SK-N-SH (cell line): ENCODE measurements at regions not wholly inside any gene's neighbourhood (a gene's known extent, or its start where the extent isn't known, plus 50 kb on each side); places are given as distances from the start of the nearest gene placed in this dataset.

Experiments used
- CTCF ChIA-PET: fragments of 300-600, 350-600 bp; formaldehyde crosslinking; extraction: SDS; loops from one replicate; lab custom pipeline; 2021; lab: Yijun Ruan, JAX
- POLR2A ChIA-PET: fragments of 350-600 bp; sonication (Branson Sonifier 250); formaldehyde crosslinking; extraction: SDS; loops from one replicate; lab custom pipeline; 2020; ENCODE audit warnings: antibody characterized with exemption, inconsistent platforms; lab: Yijun Ruan, JAX
- DNase-seq: peaks from one replicate; pipeline ENCODE4 v3.0.0; 2012
- H2AFZ ChIP-seq: fragments of 200-600 bp; sonication (generic); 2 replicates; pipeline ENCODE4 v1.8.1; 2016; ENCODE audit warnings: antibody characterized with exemption, mild to moderate bottlenecking, low read depth
- H3F3A ChIP-seq: fragments of 200-600 bp; sonication (generic); replicated peaks from 2 replicates; pipeline ENCODE3; 2016; ENCODE audit warnings: antibody characterized with exemption, mild to moderate bottlenecking; ENCODE audit not compliant: insufficient read depth
- H3K27ac ChIP-seq, 2 experiments: fragments of 200-500 bp in 1 of 2; fragments of 200-600 bp in 1 of 2; sonication (Bioruptor generic) in 1 of 2; sonication (generic), shearing (Covaris generic) in 1 of 2; 2 replicates each; pipeline versions ENCODE4 v1.5.1 to v1.6.1; 2014 to 2016; ENCODE audit warnings: low read depth in 2 of 2, inconsistent platforms in 1 of 2, low read length in 1 of 2, mild to moderate bottlenecking in 1 of 2, mixed read lengths in 1 of 2
- H3K27me3 ChIP-seq: fragments of 200-600 bp; sonication (generic), shearing (Covaris generic); 2 replicates; pipeline ENCODE4 v1.6.1; 2016; ENCODE audit warnings: mixed run types; ENCODE audit not compliant: insufficient read depth
- H3K36me3 ChIP-seq, 2 experiments: fragments of 200-500 bp in 1 of 2; fragments of 200-600 bp in 1 of 2; sonication (Bioruptor generic) in 1 of 2; sonication (generic) in 1 of 2; replicated peaks in 1 of 2; 2 replicates each; pipeline versions ENCODE3 to v1.5.1; 2014 to 2016; ENCODE audit warnings: low read length in 1 of 2, mild to moderate bottlenecking in 1 of 2; ENCODE audit not compliant: insufficient read depth in 2 of 2, control insufficient read depth in 1 of 2
- H3K4me1 ChIP-seq, 2 experiments: fragments of 200-500 bp in 1 of 2; fragments of 200-600 bp in 1 of 2; sonication (Bioruptor generic) in 1 of 2; sonication (generic), shearing (Covaris generic) in 1 of 2; 2 replicates each; pipeline versions ENCODE4 v1.5.1 to v1.6.1; 2014 to 2016; ENCODE audit warnings: low read depth in 1 of 2, low read length in 1 of 2, mixed run types in 1 of 2; ENCODE audit not compliant: insufficient read depth in 2 of 2, control insufficient read depth in 1 of 2
- H3K4me2 ChIP-seq: fragments of 200-600 bp; sonication (generic), shearing (Covaris generic); 2 replicates; pipeline ENCODE4 v1.6.1; 2017; ENCODE audit warnings: mixed run types
- H3K4me3 ChIP-seq, 2 experiments: fragments of 200-500 bp in 1 of 2; fragments of 200-600 bp in 1 of 2; sonication (Bioruptor generic) in 1 of 2; sonication (generic), shearing (Covaris generic) in 1 of 2; 2 replicates each; pipeline versions ENCODE4 v1.5.1 to v1.8.1; 2014 to 2016; ENCODE audit warnings: low read depth in 2 of 2, inconsistent platforms in 1 of 2, low read length in 1 of 2, mild to moderate bottlenecking in 1 of 2, mixed read lengths in 1 of 2, moderate library complexity in 1 of 2
- H3K79me2 ChIP-seq: fragments of 200-600 bp; sonication (generic); 2 replicates; pipeline ENCODE4 v1.8.1; 2017; ENCODE audit warnings: mild to moderate bottlenecking; ENCODE audit not compliant: insufficient read depth
- H3K9ac ChIP-seq: fragments of 200-600 bp; sonication (generic); 2 replicates; pipeline ENCODE4 v1.6.1; 2017; ENCODE audit warnings: mixed run types
- H3K9me2 ChIP-seq: fragments of 200-600 bp; sonication (generic); 2 replicates; pipeline ENCODE4 v1.6.1; 2017; ENCODE audit warnings: mixed run types
- H3K9me3 ChIP-seq: fragments of 200-600 bp; sonication (generic); 2 replicates; pipeline ENCODE4 v1.6.1; 2017; ENCODE audit warnings: mixed run types, mild to moderate bottlenecking, moderate library complexity
- H4K20me1 ChIP-seq: fragments of 200-600 bp; sonication (generic); 2 replicates; pipeline ENCODE4 v1.6.1; 2017; ENCODE audit warnings: mild to moderate bottlenecking, mixed run types; ENCODE audit not compliant: insufficient read depth
- CHD2 ChIP-seq: fragments of 150-350 bp; IDR thresholded peaks from 2 replicates; pipeline ENCODE4 v1.6.1; 2018; ENCODE audit warnings: low read length; ENCODE audit not compliant: partially characterized antibody
- EP300 ChIP-seq, 2 experiments: IDR thresholded peaks; 2 replicates each; pipeline versions ENCODE4 v1.4.0 to v1.6.1; 2012; ENCODE audit warnings: borderline replicate concordance in 1 of 2, low read depth in 1 of 2, low read length in 1 of 2
- EZH2phosphoT487 ChIP-seq: fragments of 200-600 bp; sonication (generic); IDR thresholded peaks from 2 replicates; pipeline ENCODE4 v1.6.1; 2017; ENCODE audit warnings: low read depth, mixed run types, mild to moderate bottlenecking, antibody characterized with exemption, moderate library complexity, borderline replicate concordance
- FOSL2 ChIP-seq: IDR thresholded peaks from 2 replicates; pipeline ENCODE4 v1.4.0; 2012; ENCODE audit warnings: low read depth, mild to moderate bottlenecking, moderate library complexity, borderline replicate concordance
- FOXJ3 ChIP-seq: sonication (generic); formaldehyde crosslinking; IDR thresholded peaks from 2 replicates; pipeline ENCODE4 v1.5.1; 2020; ENCODE audit warnings: mild to moderate bottlenecking, missing genetic modification reagents
- FOXM1 ChIP-seq: IDR thresholded peaks from 2 replicates; pipeline ENCODE4 v1.4.0; 2012; ENCODE audit warnings: low read depth, mild to moderate bottlenecking
- GABPA ChIP-seq: IDR thresholded peaks from 2 replicates; pipeline ENCODE4 v1.4.0; 2012; ENCODE audit warnings: low read depth, mild to moderate bottlenecking
- MXI1 ChIP-seq: IDR thresholded peaks from 2 replicates; pipeline ENCODE4 v1.6.1; 2012; ENCODE audit warnings: mild to moderate bottlenecking, low read depth, low read length, improper control_type of control experiment
- NFIC ChIP-seq: IDR thresholded peaks from 2 replicates; pipeline ENCODE4 v1.4.0; 2012; ENCODE audit warnings: borderline replicate concordance
- NRF1 ChIP-seq: IDR thresholded peaks from 2 replicates; pipeline ENCODE4 v1.6.1; 2012; ENCODE audit warnings: low read depth, mild to moderate bottlenecking, low read length
- RAD21 ChIP-seq: IDR thresholded peaks from 2 replicates; pipeline ENCODE4 v1.6.1; 2012; ENCODE audit warnings: mild to moderate bottlenecking, low read length
- RCOR1 ChIP-seq: fragments of 150-350 bp; IDR thresholded peaks from 2 replicates; pipeline ENCODE4 v1.6.1; 2017; ENCODE audit warnings: antibody characterized with exemption, low read length
- RFX5 ChIP-seq: IDR thresholded peaks from 2 replicates; pipeline ENCODE4 v1.6.1; 2012; ENCODE audit warnings: mild to moderate bottlenecking, improper control_type of control experiment, low read length
- SMC3 ChIP-seq: IDR thresholded peaks from 2 replicates; pipeline ENCODE4 v1.6.1; 2012; ENCODE audit warnings: low read depth, low read length, improper control_type of control experiment
- TAF1 ChIP-seq: IDR thresholded peaks from 2 replicates; pipeline ENCODE4 v1.6.1; 2012; ENCODE audit warnings: low read depth, mild to moderate bottlenecking, low read length, moderate library complexity, borderline replicate concordance
- TCF12 ChIP-seq: IDR thresholded peaks from 2 replicates; pipeline ENCODE4 v1.4.0; 2012
- USF1 ChIP-seq: IDR thresholded peaks from 2 replicates; pipeline ENCODE4 v1.4.0; 2012; ENCODE audit warnings: low read depth, borderline replicate concordance
- YY1 ChIP-seq: IDR thresholded peaks from 2 replicates; pipeline ENCODE4 v1.4.0; 2012; ENCODE audit warnings: low read depth, mild to moderate bottlenecking
- WGBS: methylation state at CpG from one replicate; pipeline ENCODE4 v1.1.6; 2017; ENCODE audit warnings: low lambda C conversion rate; 5-methylcytosine and 5-hydroxymethylcytosine counted together
- TF ChIP-seq, protein P1 (sequence below): fragments of 150-350 bp; IDR thresholded peaks from 2 replicates; pipeline ENCODE4 v1.6.1; 2017; ENCODE audit warnings: antibody characterized with exemption, low read length, low read depth, borderline replicate concordance

DNA sequence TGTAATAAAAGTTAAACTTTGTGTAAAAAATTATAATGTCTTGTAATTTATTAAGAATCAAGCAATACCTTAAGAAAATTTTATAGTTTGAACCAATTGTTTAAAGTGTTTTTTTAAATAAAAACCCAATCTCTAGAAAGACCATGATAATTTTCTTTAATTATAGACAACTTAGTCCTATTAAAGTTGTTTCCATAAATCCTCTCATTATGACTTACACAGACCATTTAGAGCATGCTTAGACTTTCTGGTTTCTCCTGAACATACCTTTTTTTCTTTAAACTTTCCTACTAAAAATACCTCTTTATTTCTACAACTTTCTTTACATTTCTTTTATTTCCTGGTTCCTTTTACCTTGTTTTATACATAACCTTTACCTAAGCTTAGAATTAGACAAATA is 837.4 kb downstream of the PCDH19 start:
- no peak overlapping the region for H2AFZ ChIP-seq

DNA sequence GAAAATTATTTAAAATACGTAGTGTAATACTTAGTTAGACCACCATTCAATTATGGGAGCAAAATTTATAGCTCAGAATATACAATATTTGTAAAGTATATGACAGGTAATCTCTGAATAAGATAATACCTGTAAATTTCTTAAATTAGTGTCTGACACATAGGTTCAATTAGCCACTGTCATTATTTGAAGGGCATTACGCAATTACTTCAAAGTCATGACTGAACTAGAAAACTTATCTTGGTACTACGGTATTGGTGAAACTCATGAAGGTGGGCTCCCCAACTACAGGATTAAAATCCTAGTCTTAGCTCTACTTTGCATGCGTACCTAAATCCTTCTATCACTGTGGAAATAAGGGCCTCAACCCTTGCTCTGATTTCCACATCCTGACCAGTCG is 860.7 kb downstream of the PCDH19 start:
- H3K9ac ChIP-seq = no peak overlapping the region
- WGBS = 23% methylated on average over 5 of the region's 5 CpGs
- CTCF ChIA-PET = no interaction called here
- H3K9me3 ChIP-seq = no peaks in the 10 kb centered on the region
- no peaks in the 10 kb centered on the region for H3K27me3 ChIP-seq
- no peaks in the 10 kb centered on the region for H3F3A ChIP-seq
- no peaks in the 10 kb centered on the region for H3K36me3 ChIP-seq
- no peaks in the 10 kb centered on the region for H3K79me2 ChIP-seq
- H3K4me3 ChIP-seq = no peak overlapping the region
- H3K4me1 ChIP-seq = no peaks in the 10 kb centered on the region
- no peaks in the 10 kb centered on the region for H4K20me1 ChIP-seq
- H2AFZ ChIP-seq = no peak overlapping the region
- no peak for DNase-seq
- POLR2A ChIA-PET = no interaction called here
- no peak overlapping the region for H3K27ac ChIP-seq
- no peak overlapping the region for H3K4me2 ChIP-seq
- no peak for TF ChIP-seq MXI1
- no peak for TF ChIP-seq EZH2phosphoT487
- no peak for TF ChIP-seq TAF1
- TF ChIP-seq FOXJ3 (CRISPR knock-in tag) = no peak
- TF ChIP-seq RCOR1 = no peak
- TF ChIP-seq TCF12 = no peak
- no peak for TF ChIP-seq GABPA
- no peak for TF ChIP-seq FOXM1
- TF ChIP-seq CHD2 = no peak
- TF ChIP-seq NRF1 = no peak
- TF ChIP-seq EP300 (IDR thresholded peaks at IDR 0.05; ENCODE audit: borderline replicate concordance in 1 of 2, low read depth in 1 of 2, low read length in 1 of 2) = no peak
- TF ChIP-seq YY1 = no peak
- TF ChIP-seq USF1 = no peak
- TF ChIP-seq NFIC = no peak
- TF ChIP-seq RAD21 = no peak
- TF ChIP-seq RFX5 = no peak
- no peak for TF ChIP-seq FOSL2
- TF ChIP-seq, protein P1, sequence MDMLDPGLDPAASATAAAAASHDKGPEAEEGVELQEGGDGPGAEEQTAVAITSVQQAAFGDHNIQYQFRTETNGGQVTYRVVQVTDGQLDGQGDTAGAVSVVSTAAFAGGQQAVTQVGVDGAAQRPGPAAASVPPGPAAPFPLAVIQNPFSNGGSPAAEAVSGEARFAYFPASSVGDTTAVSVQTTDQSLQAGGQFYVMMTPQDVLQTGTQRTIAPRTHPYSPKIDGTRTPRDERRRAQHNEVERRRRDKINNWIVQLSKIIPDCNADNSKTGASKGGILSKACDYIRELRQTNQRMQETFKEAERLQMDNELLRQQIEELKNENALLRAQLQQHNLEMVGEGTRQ = no peak
- no peaks in the 10 kb centered on the region for H3K9me2 ChIP-seq

More for the DNA sequence above, 837.4 kb downstream of the PCDH19 start:
- H3K4me2 ChIP-seq = no peak overlapping the region
- H3K36me3 ChIP-seq = no peaks in the 10 kb centered on the region
- no peak for DNase-seq
- ChIA-PET POLR2A (no interaction called here), CTCF (no interaction called here)
- TF ChIP-seq SMC3 (no peak), USF1 (no peak), MXI1 (no peak), EP300 (IDR thresholded peaks at IDR 0.05; ENCODE audit: borderline replicate concordance in 1 of 2, low read depth in 1 of 2, low read length in 1 of 2) (no peak)
- no peak overlapping the region for H3K9ac ChIP-seq
- H3K27me3 ChIP-seq = no peaks in the 10 kb centered on the region
- H3F3A ChIP-seq = no peaks in the 10 kb centered on the region
- H3K4me3 ChIP-seq = no peak overlapping the region
- H3K4me1 ChIP-seq = no peaks in the 10 kb centered on the region
- peaks cover 29% of the 10 kb centered on the region; the same call in 1 of the 2 replicates for H3K9me3 ChIP-seq
- H3K79me2 ChIP-seq = no peaks in the 10 kb centered on the region
- no peaks in the 10 kb centered on the region for H4K20me1 ChIP-seq
- no peak overlapping the region for H3K27ac ChIP-seq
- no peaks in the 10 kb centered on the region for H3K9me2 ChIP-seq
